HCT116 (cell line): ENCODE measurements at regions not wholly inside any gene's neighbourhood (a gene's known extent, or its start where the extent isn't known, plus 50 kb on each side); places are given as distances from the start of the nearest gene placed in this dataset.

ENCODE experiments used
- ATAC-seq: fragments of 200-7000 bp; cut with Tn5 transposase; 2 replicates; pipeline ENCODE4 v1.9.1; 2020; ENCODE audit warnings: mild to moderate bottlenecking, moderate library complexity
- BruUV-seq: library from RNA; stranded (reverse); fragments of 400-500 nt; replicated peaks from 2 replicates; lab custom pipeline; 2021; lab: Mats Ljungman, UMichigan
- CTCF ChIA-PET: fragments of 300-600 bp; sonication (Branson Sonifier 250); formaldehyde crosslinking; loops from one replicate; lab custom pipeline; 2021; ENCODE audit warnings: antibody characterized with exemption; lab: Charles Lee
- POLR2A ChIA-PET: fragments of 300-600, 350-600 bp; sonication (Branson Sonifier 250); formaldehyde crosslinking; loops from one replicate; lab custom pipeline; 2021; ENCODE audit warnings: antibody characterized with exemption; lab: Charles Lee
- RAD21 ChIA-PET, 2 experiments: fragments of 300-600 bp; sonication (Branson Sonifier 250); formaldehyde crosslinking; loops; one replicate each; lab custom pipeline; 2023; ENCODE audit warnings: low total read pairs in 2 of 2; ENCODE audit not compliant: uncharacterized antibody in 2 of 2, unreplicated experiment in 2 of 2, low non-redundant PET in 1 of 2; lab: Charles Lee
- DNase-seq: peaks from one replicate; pipeline ENCODE4 v3.0.0-alpha.2; 2010; ENCODE audit warnings: low read depth, low spot score
- H2AFZ ChIP-seq: fragments of 200-600 bp; shearing (Covaris generic), sonication (generic); 2 replicates; pipeline ENCODE4 v1.6.1; 2017; ENCODE audit warnings: low read depth, mixed run types, mixed read lengths, antibody characterized with exemption, low read length; ENCODE audit not compliant: poor library complexity, severe bottlenecking
- H3K27ac ChIP-seq: 2 replicates; pipeline ENCODE4 v1.5.1; 2012; ENCODE audit warnings: low read depth, low read length
- H3K27me3 ChIP-seq: fragments of 200-600 bp; sonication (generic); 2 replicates; pipeline ENCODE4 v1.6.1; 2016; ENCODE audit warnings: mixed run types, low read length, mixed read lengths; ENCODE audit not compliant: insufficient read depth
- H3K36me3 ChIP-seq, 2 experiments: fragments of 200-500 bp in 1 of 2; fragments of 200-600 bp in 1 of 2; sonication (Bioruptor generic) in 1 of 2; sonication (generic) in 1 of 2; 2 replicates each; pipeline versions ENCODE4 v1.5.1 to v1.6.1; 2014 to 2016; ENCODE audit warnings: low read length in 2 of 2, inconsistent platforms in 1 of 2, mixed read lengths in 1 of 2, mixed run types in 1 of 2; ENCODE audit not compliant: insufficient read depth in 2 of 2, control insufficient read depth in 1 of 2
- H3K4me1 ChIP-seq, 2 experiments: fragments of 200-600 bp in 1 of 2; sonication (generic) in 1 of 2; 2 replicates each; pipeline versions ENCODE4 v1.5.1 to v1.6.1; 2012 to 2017; ENCODE audit warnings: low read length in 2 of 2, inconsistent platforms in 1 of 2, mild to moderate bottlenecking in 1 of 2, mixed read lengths in 1 of 2, mixed run types in 1 of 2, moderate library complexity in 1 of 2; ENCODE audit not compliant: insufficient read depth in 2 of 2, control insufficient read depth in 1 of 2
- H3K4me2 ChIP-seq: fragments of 200-600 bp; sonication (generic); 2 replicates; pipeline ENCODE4 v1.6.1; 2017; ENCODE audit warnings: mixed run types, low read length, mixed read lengths
- H3K4me3 ChIP-seq, 2 experiments: fragments of 200-600 bp in 1 of 2; sonication (generic) in 1 of 2; replicated peaks in 1 of 2; 2 replicates each; pipeline ENCODE4 v1.5.1; 2011 to 2016; ENCODE audit warnings: low read length in 2 of 2, control low read depth in 1 of 2, low read depth in 1 of 2, mild to moderate bottlenecking in 1 of 2, mixed read lengths in 1 of 2, mixed run types in 1 of 2
- H3K79me2 ChIP-seq: fragments of 200-600 bp; sonication (generic); 2 replicates; pipeline ENCODE4 v1.6.1; 2017; ENCODE audit warnings: mild to moderate bottlenecking, mixed run types, low read length, moderate library complexity, mixed read lengths; ENCODE audit not compliant: insufficient read depth
- H3K9ac ChIP-seq: fragments of 200-600 bp; sonication (generic); 2 replicates; pipeline ENCODE4 v1.6.1; 2016; ENCODE audit warnings: low read length, mixed read lengths
- H3K9me2 ChIP-seq: fragments of 200-600 bp; sonication (generic), shearing (Covaris generic); 2 replicates; pipeline ENCODE4 v1.6.1; 2017; ENCODE audit warnings: mixed run types, mild to moderate bottlenecking, moderate library complexity; ENCODE audit not compliant: insufficient read depth
- H3K9me3 ChIP-seq, 2 experiments: fragments of 200-500 bp in 1 of 2; fragments of 200-600 bp in 1 of 2; sonication (Bioruptor generic) in 1 of 2; sonication (generic) in 1 of 2; 2 replicates each; pipeline ENCODE4 v1.6.1; 2014 to 2017; ENCODE audit warnings: low read length in 2 of 2, mixed read lengths in 2 of 2, inconsistent platforms in 1 of 2, low read depth in 1 of 2, mild to moderate bottlenecking in 1 of 2, mixed run types in 1 of 2, moderate library complexity in 1 of 2; ENCODE audit not compliant: control insufficient read depth in 1 of 2, insufficient read depth in 1 of 2
- H4K20me1 ChIP-seq: fragments of 200-600 bp; sonication (generic), shearing (Covaris generic); 2 replicates; pipeline ENCODE4 v1.6.1; 2017; ENCODE audit warnings: mixed run types, mild to moderate bottlenecking, moderate library complexity; ENCODE audit not compliant: insufficient read depth
- CEBPB ChIP-seq: IDR thresholded peaks from 2 replicates; pipeline ENCODE4 v1.6.1; 2012; ENCODE audit warnings: low read depth
- EZH2 ChIP-seq: fragments of 200-600 bp; sonication (generic); IDR thresholded peaks from 2 replicates; pipeline ENCODE4 v1.6.1; 2017; ENCODE audit warnings: antibody characterized with exemption, mixed run types
- FOSL1 ChIP-seq: IDR thresholded peaks from 2 replicates; pipeline ENCODE4 v1.6.1; 2012; ENCODE audit warnings: low read depth
- JUND ChIP-seq: IDR thresholded peaks from 2 replicates; pipeline ENCODE4 v1.6.1; 2012
- RAD21 ChIP-seq: IDR thresholded peaks from 2 replicates; pipeline ENCODE4 v1.6.1; 2012; ENCODE audit warnings: low read depth, mild to moderate bottlenecking
- SP1 ChIP-seq: IDR thresholded peaks from 2 replicates; pipeline ENCODE4 v1.6.1; 2012; ENCODE audit warnings: low read depth
- SRF ChIP-seq: IDR thresholded peaks from 2 replicates; pipeline ENCODE4 v1.6.1; 2012; ENCODE audit warnings: low read depth
- YY1 ChIP-seq: IDR thresholded peaks from 2 replicates; pipeline ENCODE4 v1.6.1; 2011; ENCODE audit warnings: low read length, low read depth, moderate library complexity, mild to moderate bottlenecking; ENCODE audit not compliant: insufficient replicate concordance; ENCODE audit errors: extremely low read depth
- ZFX ChIP-seq: fragments of 450-650 bp; IDR thresholded peaks from 2 replicates; pipeline ENCODE4 v1.6.1; 2017
- intact Hi-C: fragments of 100-400 bp; cut with micrococcal nuclease; formaldehyde crosslinking; loops from 2 replicates; pipeline ENCODE4 v1.10.0; 2022
- TF ChIP-seq, protein P1 (sequence below): IDR thresholded peaks from 2 replicates; pipeline ENCODE4 v1.6.1; 2011; ENCODE audit warnings: mild to moderate bottlenecking, low read length, moderate library complexity; ENCODE audit not compliant: insufficient replicate concordance; ENCODE audit errors: extremely low read depth
- TF ChIP-seq, protein P2 (sequence below): IDR thresholded peaks from 2 replicates; pipeline ENCODE4 v1.6.1; 2012
- TF ChIP-seq, protein P3 (sequence below): IDR thresholded peaks from 2 replicates; pipeline ENCODE4 v1.6.1; 2012; ENCODE audit warnings: low read depth

DNA sequence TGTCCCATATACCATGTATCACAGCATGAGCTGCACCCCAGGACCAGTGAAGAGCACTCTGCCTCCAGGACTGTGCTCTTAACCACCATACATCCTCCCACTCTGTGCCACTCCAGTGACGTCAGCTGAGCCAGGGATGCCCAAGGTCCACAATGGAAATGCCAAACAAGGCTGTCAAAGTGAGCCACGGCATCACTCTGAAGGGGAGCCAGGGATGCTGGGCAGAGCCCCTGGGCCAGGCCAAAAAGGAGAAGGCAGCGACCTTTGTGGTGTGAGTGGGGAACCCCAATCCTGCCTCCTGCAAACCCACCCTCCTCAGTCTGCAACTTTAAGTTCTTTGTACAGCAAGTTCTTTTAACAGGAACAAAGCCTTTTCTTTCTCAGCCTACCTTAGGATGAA lies 242.7 kb downstream of the SYK start:
- Histone ChIP-seq H3K4me2 (no peak overlapping the region), H3K79me2 (no peaks in the 10 kb centered on the region), H3K9ac (no peak overlapping the region), H3K27me3 (no peaks in the 10 kb centered on the region), H2AFZ (no peak overlapping the region), H3K4me1 (peaks cover 2 to 11% of the 10 kb centered on the region in 2 experiments; a peak in 1 of 4 replicates), H3K27ac (no peak overlapping the region), H3K9me2 (no peaks in the 10 kb centered on the region), H3K9me3 (no peaks in the 10 kb centered on the region), H3K4me3 (no peak overlapping the region), H3K36me3 (no peaks in the 10 kb centered on the region), H4K20me1 (no peaks in the 10 kb centered on the region)
- DNase-seq (no peak), ATAC-seq (no peak)
- BruUV-seq: no TSS peak
- ChIA-PET POLR2A (no interaction called here), CTCF (no interaction called here), RAD21 (no interaction called here)
- TF ChIP-seq ZFX (no peak), YY1 (no peak), EZH2 (no peak), FOSL1 (no peak), RAD21 (no peak), SP1 (no peak), JUND (no peak), CEBPB (no peak), SRF (no peak)
- TF ChIP-seq, protein P1, sequence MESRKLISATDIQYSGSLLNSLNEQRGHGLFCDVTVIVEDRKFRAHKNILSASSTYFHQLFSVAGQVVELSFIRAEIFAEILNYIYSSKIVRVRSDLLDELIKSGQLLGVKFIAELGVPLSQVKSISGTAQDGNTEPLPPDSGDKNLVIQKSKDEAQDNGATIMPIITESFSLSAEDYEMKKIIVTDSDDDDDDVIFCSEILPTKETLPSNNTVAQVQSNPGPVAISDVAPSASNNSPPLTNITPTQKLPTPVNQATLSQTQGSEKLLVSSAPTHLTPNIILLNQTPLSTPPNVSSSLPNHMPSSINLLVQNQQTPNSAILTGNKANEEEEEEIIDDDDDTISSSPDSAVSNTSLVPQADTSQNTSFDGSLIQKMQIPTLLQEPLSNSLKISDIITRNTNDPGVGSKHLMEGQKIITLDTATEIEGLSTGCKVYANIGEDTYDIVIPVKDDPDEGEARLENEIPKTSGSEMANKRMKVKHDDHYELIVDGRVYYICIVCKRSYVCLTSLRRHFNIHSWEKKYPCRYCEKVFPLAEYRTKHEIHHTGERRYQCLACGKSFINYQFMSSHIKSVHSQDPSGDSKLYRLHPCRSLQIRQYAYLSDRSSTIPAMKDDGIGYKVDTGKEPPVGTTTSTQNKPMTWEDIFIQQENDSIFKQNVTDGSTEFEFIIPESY: no peak
- TF ChIP-seq, protein P2, sequence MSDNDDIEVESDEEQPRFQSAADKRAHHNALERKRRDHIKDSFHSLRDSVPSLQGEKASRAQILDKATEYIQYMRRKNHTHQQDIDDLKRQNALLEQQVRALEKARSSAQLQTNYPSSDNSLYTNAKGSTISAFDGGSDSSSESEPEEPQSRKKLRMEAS: no peak
- TF ChIP-seq, protein P3, sequence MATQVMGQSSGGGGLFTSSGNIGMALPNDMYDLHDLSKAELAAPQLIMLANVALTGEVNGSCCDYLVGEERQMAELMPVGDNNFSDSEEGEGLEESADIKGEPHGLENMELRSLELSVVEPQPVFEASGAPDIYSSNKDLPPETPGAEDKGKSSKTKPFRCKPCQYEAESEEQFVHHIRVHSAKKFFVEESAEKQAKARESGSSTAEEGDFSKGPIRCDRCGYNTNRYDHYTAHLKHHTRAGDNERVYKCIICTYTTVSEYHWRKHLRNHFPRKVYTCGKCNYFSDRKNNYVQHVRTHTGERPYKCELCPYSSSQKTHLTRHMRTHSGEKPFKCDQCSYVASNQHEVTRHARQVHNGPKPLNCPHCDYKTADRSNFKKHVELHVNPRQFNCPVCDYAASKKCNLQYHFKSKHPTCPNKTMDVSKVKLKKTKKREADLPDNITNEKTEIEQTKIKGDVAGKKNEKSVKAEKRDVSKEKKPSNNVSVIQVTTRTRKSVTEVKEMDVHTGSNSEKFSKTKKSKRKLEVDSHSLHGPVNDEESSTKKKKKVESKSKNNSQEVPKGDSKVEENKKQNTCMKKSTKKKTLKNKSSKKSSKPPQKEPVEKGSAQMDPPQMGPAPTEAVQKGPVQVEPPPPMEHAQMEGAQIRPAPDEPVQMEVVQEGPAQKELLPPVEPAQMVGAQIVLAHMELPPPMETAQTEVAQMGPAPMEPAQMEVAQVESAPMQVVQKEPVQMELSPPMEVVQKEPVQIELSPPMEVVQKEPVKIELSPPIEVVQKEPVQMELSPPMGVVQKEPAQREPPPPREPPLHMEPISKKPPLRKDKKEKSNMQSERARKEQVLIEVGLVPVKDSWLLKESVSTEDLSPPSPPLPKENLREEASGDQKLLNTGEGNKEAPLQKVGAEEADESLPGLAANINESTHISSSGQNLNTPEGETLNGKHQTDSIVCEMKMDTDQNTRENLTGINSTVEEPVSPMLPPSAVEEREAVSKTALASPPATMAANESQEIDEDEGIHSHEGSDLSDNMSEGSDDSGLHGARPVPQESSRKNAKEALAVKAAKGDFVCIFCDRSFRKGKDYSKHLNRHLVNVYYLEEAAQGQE: no peak
- intact Hi-C loops: no loop called here
